MCF 10A (cell line): ENCODE measurements at regions not wholly inside any gene's neighbourhood (a gene's known extent, or its start where the extent isn't known, plus 50 kb on each side); places are given as distances from the start of the nearest gene placed in this dataset.

Experiments used
- BruUV-seq: library from RNA; stranded (reverse); fragments of 400-500 nt; replicated peaks from 2 replicates; lab custom pipeline; 2021; lab: Mats Ljungman, UMichigan
- CTCF ChIA-PET: fragments of 300-600 bp; sonication (Branson Sonifier 250); formaldehyde crosslinking; extraction: SDS; loops from one replicate; lab custom pipeline; 2021; ENCODE audit warnings: antibody characterized with exemption, inconsistent platforms; lab: Yijun Ruan, JAX
- POLR2A ChIA-PET: fragments of 300-600, 350-650 bp; sonication (Branson Sonifier 250); formaldehyde crosslinking; extraction: SDS; loops from one replicate; lab custom pipeline; 2020; ENCODE audit warnings: antibody characterized with exemption, inconsistent platforms; lab: Yijun Ruan, JAX
- DNase-seq: peaks from one replicate; pipeline ENCODE4 v3.0.0-alpha.2; 2018; ENCODE audit not compliant: unreplicated experiment
- H3K27ac Mint-ChIP-seq: one replicate; pipeline ENCODE4 v1.8.0; 2022; ENCODE audit warnings: mild to moderate bottlenecking, low read depth, mixed read lengths; ENCODE audit not compliant: unreplicated experiment
- H3K27me3 Mint-ChIP-seq: one replicate; pipeline ENCODE4 v1.8.0; 2022; ENCODE audit warnings: mixed read lengths; ENCODE audit not compliant: insufficient read depth, unreplicated experiment
- H3K36me3 Mint-ChIP-seq: one replicate; pipeline ENCODE4 v1.8.0; 2022; ENCODE audit warnings: mild to moderate bottlenecking, moderate library complexity, mixed read lengths; ENCODE audit not compliant: insufficient read depth, unreplicated experiment
- H3K4me1 Mint-ChIP-seq: one replicate; pipeline ENCODE4 v1.8.0; 2022; ENCODE audit warnings: mixed read lengths; ENCODE audit not compliant: insufficient read depth, unreplicated experiment
- H3K4me3 Mint-ChIP-seq: one replicate; pipeline ENCODE4 v1.8.0; 2022; ENCODE audit warnings: mild to moderate bottlenecking, moderate library complexity, mixed read lengths; ENCODE audit not compliant: unreplicated experiment
- H3K9me3 Mint-ChIP-seq: one replicate; pipeline ENCODE4 v1.8.0; 2022; ENCODE audit warnings: mixed read lengths; ENCODE audit not compliant: unreplicated experiment
- CTCF ChIP-seq: fragments of 200-600 bp; IDR thresholded peaks from one replicate; pipeline ENCODE4 v1.8.0; 2022; ENCODE audit warnings: antibody characterized with exemption, mild to moderate bottlenecking; ENCODE audit not compliant: unreplicated experiment
- intact Hi-C: fragments of 100-400 bp; cut with micrococcal nuclease; formaldehyde crosslinking; loops from 2 replicates; pipeline ENCODE4 v1.14.1; 2022

- H3K4me3 Mint-ChIP-seq = no peak overlapping the region
- H3K4me1 Mint-ChIP-seq = no peaks in the 10 kb centered on the region
- ChIA-PET CTCF (no interaction called here), POLR2A (no interaction called here)
- no TSS peak for BruUV-seq
- no peak overlapping the region for H3K27ac Mint-ChIP-seq
- peaks cover 31% of the 10 kb centered on the region for H3K27me3 Mint-ChIP-seq
- H3K9me3 Mint-ChIP-seq = peaks cover 8% of the 10 kb centered on the region
- no peak for TF ChIP-seq CTCF
- no peak for DNase-seq
- intact Hi-C loops = no loop called here
- H3K36me3 Mint-ChIP-seq = no peaks in the 10 kb centered on the region
Measured at GRCh38 chrX:39288592-39288991, 487.3 kb downstream of the MID1IP1 start.

GRCh38 chrX:39289827-39290226, 488.6 kb downstream of the MID1IP1 start:
- Mint-ChIP-seq H3K36me3 (no peaks in the 10 kb centered on the region), H3K9me3 (no peaks in the 10 kb centered on the region), H3K27me3 (peaks cover 43% of the 10 kb centered on the region), H3K4me3 (no peak overlapping the region), H3K4me1 (no peaks in the 10 kb centered on the region), H3K27ac (no peak overlapping the region)
- intact Hi-C loops = no loop called here
- no TSS peak for BruUV-seq
- ChIA-PET POLR2A (no interaction called here), CTCF (interaction anchor here (0.7 kb wide), 1 partner anchor 701 kb away, joined by 4 read pairs; no protein-coding TSS in a partner anchor)
- no peak for TF ChIP-seq CTCF
- no peak for DNase-seq

GRCh38 chrX:39293203-39293602, 491.9 kb downstream of the MID1IP1 start:
- no peaks in the 10 kb centered on the region for H3K4me1 Mint-ChIP-seq
- no peak overlapping the region for H3K27ac Mint-ChIP-seq
- no peaks in the 10 kb centered on the region for H3K9me3 Mint-ChIP-seq
- H3K4me3 Mint-ChIP-seq = no peak overlapping the region
- H3K27me3 Mint-ChIP-seq = peaks cover 59% of the 10 kb centered on the region
- no peak for DNase-seq
- TF ChIP-seq CTCF = no peak
- no peaks in the 10 kb centered on the region for H3K36me3 Mint-ChIP-seq
- BruUV-seq = no TSS peak
- ChIA-PET POLR2A (no interaction called here), CTCF (no interaction called here)
- intact Hi-C loops = no loop called here

GRCh38 chrX:39296472-39296871, 495.2 kb downstream of the MID1IP1 start:
- TF ChIP-seq CTCF = no peak
- ChIA-PET CTCF (no interaction called here), POLR2A (no interaction called here)
- no peaks in the 10 kb centered on the region for H3K4me1 Mint-ChIP-seq
- no peaks in the 10 kb centered on the region for H3K36me3 Mint-ChIP-seq
- no peak overlapping the region for H3K27ac Mint-ChIP-seq
- no peak overlapping the region for H3K4me3 Mint-ChIP-seq
- intact Hi-C loops = no loop called here
- no peaks in the 10 kb centered on the region for H3K9me3 Mint-ChIP-seq
- DNase-seq = no peak
- no TSS peak for BruUV-seq
- peaks cover 84% of the 10 kb centered on the region for H3K27me3 Mint-ChIP-seq
